ENCODE measurements at regions not wholly inside any gene's neighbourhood (a gene's known extent, or its start where the extent isn't known, plus 50 kb on each side); places are given as distances from the start of the nearest gene placed in this dataset.

- DNase-seq (ENCODE audit: low spot score): no peak
- H3K4me1 ChIP-seq (ENCODE audit: control insufficient read depth in 1 of 2, low read depth in 2 of 2): no peaks in the 10 kb centered on the region
- no peak for ATAC-seq (ENCODE audit: insufficient number of reproducible peaks, low FRiP score, low read depth)
- H3K27me3 ChIP-seq (replicated peaks; ENCODE audit: insufficient read depth): no peaks in the 10 kb centered on the region
- H3K4me3 ChIP-seq: no peak overlapping the region
- no peaks in the 10 kb centered on the region for H3K36me3 ChIP-seq
- no peak overlapping the region for H3K27ac ChIP-seq
- no peaks in the 10 kb centered on the region for H3K9me3 ChIP-seq
- no peak for TF ChIP-seq CTCF (IDR thresholded peaks at IDR 0.05)
These were observed 515.3 kb downstream of the EPHB1 start for GRCh38 chr3:135310317-135310716.

- H3K36me3 ChIP-seq: no peaks in the 10 kb centered on the region
- no peak overlapping the region for H3K27ac ChIP-seq
- no peaks in the 10 kb centered on the region for H3K4me1 ChIP-seq (ENCODE audit: control insufficient read depth in 1 of 2, low read depth in 2 of 2)
- ATAC-seq (ENCODE audit: insufficient number of reproducible peaks, low FRiP score, low read depth): no peak
- H3K9me3 ChIP-seq: no peaks in the 10 kb centered on the region
- H3K27me3 ChIP-seq (replicated peaks; ENCODE audit: insufficient read depth): no peaks in the 10 kb centered on the region
- no peak overlapping the region for H3K4me3 ChIP-seq
- no peak for TF ChIP-seq CTCF (IDR thresholded peaks at IDR 0.05)
- DNase-seq (ENCODE audit: low spot score): no peak
These were observed 516.6 kb downstream of the EPHB1 start for GRCh38 chr3:135311699-135312098.

GRCh38 chr3:135314237-135314636 lies 519.2 kb downstream of the EPHB1 start:
- Histone ChIP-seq H3K27ac (no peak overlapping the region), H3K9me3 (no peaks in the 10 kb centered on the region), H3K36me3 (no peaks in the 10 kb centered on the region), H3K4me3 (no peak overlapping the region), H3K4me1 (ENCODE audit: control insufficient read depth in 1 of 2, low read depth in 2 of 2) (no peaks in the 10 kb centered on the region), H3K27me3 (replicated peaks; ENCODE audit: insufficient read depth) (no peaks in the 10 kb centered on the region)
- no peak for TF ChIP-seq CTCF (IDR thresholded peaks at IDR 0.05)
- no peak for ATAC-seq (ENCODE audit: insufficient number of reproducible peaks, low FRiP score, low read depth)
- no peak for DNase-seq (ENCODE audit: low spot score)

- ATAC-seq (ENCODE audit: insufficient number of reproducible peaks, low FRiP score, low read depth) (no peak), DNase-seq (ENCODE audit: low spot score) (no peak)
- no peak for TF ChIP-seq CTCF (IDR thresholded peaks at IDR 0.05)
- Histone ChIP-seq H3K27me3 (replicated peaks; ENCODE audit: insufficient read depth) (no peaks in the 10 kb centered on the region), H3K27ac (no peak overlapping the region), H3K4me3 (no peak overlapping the region), H3K4me1 (ENCODE audit: control insufficient read depth in 1 of 2, low read depth in 2 of 2) (no peaks in the 10 kb centered on the region), H3K9me3 (no peaks in the 10 kb centered on the region), H3K36me3 (no peaks in the 10 kb centered on the region)
These were observed 529.2 kb downstream of the EPHB1 start for GRCh38 chr3:135324301-135324700.

- H3K27ac ChIP-seq: no peak overlapping the region
- no peaks in the 10 kb centered on the region for H3K4me1 ChIP-seq (ENCODE audit: control insufficient read depth in 1 of 2, low read depth in 2 of 2)
- DNase-seq (ENCODE audit: low spot score) (no peak), ATAC-seq (ENCODE audit: insufficient number of reproducible peaks, low FRiP score, low read depth) (no peak)
- no peaks in the 10 kb centered on the region for H3K9me3 ChIP-seq
- TF ChIP-seq CTCF (IDR thresholded peaks at IDR 0.05): no peak
- H3K36me3 ChIP-seq: no peaks in the 10 kb centered on the region
- no peaks in the 10 kb centered on the region for H3K27me3 ChIP-seq (replicated peaks; ENCODE audit: insufficient read depth)
- no peak overlapping the region for H3K4me3 ChIP-seq
These were observed 530.0 kb downstream of the EPHB1 start for GRCh38 chr3:135325096-135325495.
